ENCODE measurements at regions not wholly inside any gene's neighbourhood (a gene's known extent, or its start where the extent isn't known, plus 50 kb on each side); places are given as distances from the start of the nearest gene placed in this dataset.

- no peak for TF ChIP-seq RBBP5 (conservative IDR thresholded peaks at IDR 0.05)
- no peak for TF ChIP-seq BRCA1 (IDR thresholded peaks at IDR 0.05; ENCODE audit: low read depth, low read length)
Observed at GRCh38 chr5:168155585-168155984, 135.9 kb upstream of the WWC1 start (continued).

GRCh38 chr5:168156170-168156569 lies 135.3 kb upstream of the WWC1 start:
- ChIA-PET SMC1A (ENCODE audit: uncharacterized antibody, unreplicated experiment) (interaction anchor here (1.5 kb wide), 1 partner anchor 20 kb away, joined by 9 read pairs; no protein-coding TSS in a partner anchor), RAD21 (ENCODE audit: unreplicated experiment) (no interaction called here), POLR2A (no interaction called here), CTCF (no interaction called here)
- H3K27me3 ChIP-seq (replicated peaks in 1 of 2; ENCODE audit: control insufficient read depth in 2 of 2, insufficient read depth in 2 of 2, low read length in 1 of 2) = no peaks in the 10 kb centered on the region
- no peaks in the 10 kb centered on the region for H4K20me1 ChIP-seq (ENCODE audit: control insufficient read depth, insufficient read depth)
- in situ Hi-C loops (cut with MboI) = no loop called here
- intact Hi-C loops (cut with micrococcal nuclease; ENCODE audit: unreplicated experiment) = no loop called here
- no peak overlapping the region for H2AFZ ChIP-seq (ENCODE audit: control insufficient read depth, low read depth, low read length)
- no peak for DNase-seq (ENCODE audit: low read depth, low spot score)
- FAIRE-seq = no peak
- no peaks in the 10 kb centered on the region for H3K4me1 ChIP-seq (ENCODE audit: control insufficient read depth, insufficient read depth, low read length)
- H3K9me3 ChIP-seq (replicated peaks; ENCODE audit: control insufficient read depth, insufficient read depth, low read length) = no peaks in the 10 kb centered on the region
- ATAC-seq = no peak
- H3K9ac ChIP-seq (ENCODE audit: control insufficient read depth, insufficient read depth, low read length) = no peak overlapping the region
- H3K4me2 ChIP-seq (ENCODE audit: control insufficient read depth, insufficient read depth) = no peak overlapping the region
- H3K27ac ChIP-seq (ENCODE audit: control insufficient read depth, insufficient read depth) = no peak overlapping the region
- TF ChIP-seq ZBTB11 (CRISPR knock-in tag; IDR thresholded peaks at IDR 0.05) (no peak), CREM (IDR thresholded peaks at IDR 0.05; ENCODE audit: low read depth) (no peak), IRF5 (IDR thresholded peaks at IDR 0.05; ENCODE audit: borderline replicate concordance) (no peak), IKZF1 (conservative IDR thresholded peaks at IDR 0.05) (no peak), RAD51 (IDR thresholded peaks at IDR 0.05) (no peak), EZH2 (IDR thresholded peaks at IDR 0.05; ENCODE audit: borderline replicate concordance, control insufficient read depth, low read depth, low read length) (no peak), MXI1 (IDR thresholded peaks at IDR 0.05; ENCODE audit: low read depth, low read length) (no peak), JUNB (IDR thresholded peaks at IDR 0.05) (no peak), NBN (IDR thresholded peaks at IDR 0.05) (no peak), ATF7 (IDR thresholded peaks at IDR 0.05; ENCODE audit: low read depth) (no peak), RAD21 (IDR thresholded peaks at IDR 0.05; ENCODE audit: insufficient read depth, low read depth, low read length) (no peak), CHD1 (IDR thresholded peaks at IDR 0.05; ENCODE audit: low read depth, low read length) (no peak)
- no TSS peak for BruUV-seq (replicated peaks)
- H3K4me3 ChIP-seq = no peak overlapping the region
- no peaks in the 10 kb centered on the region for H3K79me2 ChIP-seq (ENCODE audit: control insufficient read depth, insufficient read depth, low read length)
- no peaks in the 10 kb centered on the region for H3K36me3 ChIP-seq (ENCODE audit: control insufficient read depth in 2 of 2, insufficient read depth in 2 of 2, low read length in 1 of 2)
- WGBS (ENCODE audit: insufficient coverage, insufficient replicate concordance, low lambda C conversion rate, missing lambda C conversion rate) = 0% methylated on average over 1 of the region's 1 CpG

Measured in GM12878 (cell line).